T-helper 1 cell treated with Interleukin-12 subunit alpha and Interleukin-12 subunit beta and Interleukin-4 antibody, amounts not matched to agents 30 ng/mL and 1 ng/mL, for 36 hours (primary cell): ENCODE measurements at regions not wholly inside any gene's neighbourhood (a gene's known extent, or its start where the extent isn't known, plus 50 kb on each side); places are given as distances from the start of the nearest gene placed in this dataset.
"Not testable (repeated sequence)": the region's sequence is repeated elsewhere in the genome, so short reads cannot be mapped to it uniquely, and the experiment has no call there.

ENCODE experiments used
- intact Hi-C: fragments of 100-400 bp; cut with micrococcal nuclease; formaldehyde crosslinking; loops from one replicate; pipeline ENCODE4 v1.15.1; 2024

GRCh38 chr5:57429513-57430120, 53.0 kb downstream of the ACTBL2 start:
- intact Hi-C loops = no loop called here

- intact Hi-C loops = not testable (repeated sequence)
Measured at GRCh38 chr5:57429021-57429420, 53.6 kb downstream of the ACTBL2 start.

- intact Hi-C loops = no loop called here
Measured at GRCh38 chr5:57422993-57423392, 59.6 kb downstream of the ACTBL2 start.

GRCh38 chr5:57422341-57422740, 60.3 kb downstream of the ACTBL2 start:
- intact Hi-C loops = no loop called here

- intact Hi-C loops = no loop called here
Measured at GRCh38 chr5:57420801-57421200, 61.8 kb downstream of the ACTBL2 start.

- intact Hi-C loops = no loop called here
Measured at GRCh38 chr5:57417971-57418370, 64.6 kb downstream of the ACTBL2 start.

- intact Hi-C loops = no loop called here
Measured at GRCh38 chr5:57417320-57417719, 65.3 kb downstream of the ACTBL2 start.

- intact Hi-C loops = no loop called here
Measured at GRCh38 chr5:57416278-57416994, 66.2 kb downstream of the ACTBL2 start.

GRCh38 chr5:57414857-57415256, 67.8 kb downstream of the ACTBL2 start:
- intact Hi-C loops = no loop called here

- intact Hi-C loops = no loop called here
Measured at GRCh38 chr5:57414191-57414590, 68.4 kb downstream of the ACTBL2 start.

GRCh38 chr5:57413145-57413544, 69.5 kb downstream of the ACTBL2 start:
- intact Hi-C loops = no loop called here

GRCh38 chr5:57412680-57413079, 69.9 kb downstream of the ACTBL2 start:
- intact Hi-C loops = no loop called here

- intact Hi-C loops = no loop called here
Measured at GRCh38 chr5:57411982-57412381, 70.6 kb downstream of the ACTBL2 start.

- intact Hi-C loops = no loop called here
Measured at GRCh38 chr5:57410374-57411320, 72.0 kb downstream of the ACTBL2 start.

GRCh38 chr5:57408714-57409113, 73.9 kb downstream of the ACTBL2 start:
- intact Hi-C loops = no loop called here

- intact Hi-C loops = no loop called here
Measured at GRCh38 chr5:57408285-57408684, 74.3 kb downstream of the ACTBL2 start.

- intact Hi-C loops = no loop called here
Measured at GRCh38 chr5:57407391-57407790, 75.2 kb downstream of the ACTBL2 start.

GRCh38 chr5:57406641-57407040, 76.0 kb downstream of the ACTBL2 start:
- intact Hi-C loops = no loop called here

GRCh38 chr5:57405984-57406383, 76.6 kb downstream of the ACTBL2 start:
- intact Hi-C loops = no loop called here

- intact Hi-C loops = no loop called here
Measured at GRCh38 chr5:57402761-57403160, 79.8 kb downstream of the ACTBL2 start.

GRCh38 chr5:57402348-57402747, 80.3 kb downstream of the ACTBL2 start:
- intact Hi-C loops = no loop called here
